ENCODE measurements at regions not wholly inside any gene's neighbourhood (a gene's known extent, or its start where the extent isn't known, plus 50 kb on each side); places are given as distances from the start of the nearest gene placed in this dataset.

GRCh38 chr18:27715751-27716150, 461.2 kb downstream of the CDH2 start:
- TF ChIP-seq POLR2A (IDR thresholded peaks at IDR 0.05; ENCODE audit: low read depth, low read length) (no peak), POLR2AphosphoS5 (IDR thresholded peaks at IDR 0.05; ENCODE audit: low read depth, low read length) (no peak)

All from GM12892 (cell line).